Myocyte (in vitro differentiated cells): ENCODE measurements at regions not wholly inside any gene's neighbourhood (a gene's known extent, or its start where the extent isn't known, plus 50 kb on each side); places are given as distances from the start of the nearest gene placed in this dataset.
A peak's percentile ranks its signal among the peaks of the same experiment; 100 is the strongest.

Source experiments
- DNase-seq: peaks from one replicate; pipeline ENCODE4 v3.0.0-alpha.2; 2012; ENCODE audit warnings: low read depth

- no peak for DNase-seq
Observed at GRCh38 chr3:17949101-17949500, 206.7 kb upstream of the TBC1D5 start.

- DNase-seq = no peak
Observed at GRCh38 chr3:17947833-17948232, 205.4 kb upstream of the TBC1D5 start.

- no peak for DNase-seq
Observed at GRCh38 chr3:17946619-17947018, 204.2 kb upstream of the TBC1D5 start.

- peak; percentile 38 for DNase-seq
Observed at GRCh38 chr3:17945799-17946399, 203.5 kb upstream of the TBC1D5 start.

- no peak for DNase-seq
Observed at GRCh38 chr3:17945018-17945798, 202.8 kb upstream of the TBC1D5 start.

GRCh38 chr3:17942856-17943255 lies 200.4 kb upstream of the TBC1D5 start:
- DNase-seq = no peak

GRCh38 chr3:17941766-17942165 lies 199.3 kb upstream of the TBC1D5 start:
- DNase-seq = no peak

- DNase-seq = no peak
Observed at GRCh38 chr3:17941152-17941551, 198.7 kb upstream of the TBC1D5 start.

GRCh38 chr3:17939157-17939556 lies 196.7 kb upstream of the TBC1D5 start:
- no peak for DNase-seq

- DNase-seq = peak; percentile 13
Observed at GRCh38 chr3:17938313-17938712, 195.9 kb upstream of the TBC1D5 start.

GRCh38 chr3:17936736-17937480 lies 194.5 kb upstream of the TBC1D5 start:
- no peak for DNase-seq

- no peak for DNase-seq
Observed at GRCh38 chr3:17935222-17935621, 192.8 kb upstream of the TBC1D5 start.

- DNase-seq = no peak
Observed at GRCh38 chr3:17932136-17932771, 189.8 kb upstream of the TBC1D5 start.

- DNase-seq = no peak
Observed at GRCh38 chr3:17931131-17931530, 188.7 kb upstream of the TBC1D5 start.

- DNase-seq = no peak
Observed at GRCh38 chr3:17928502-17929145, 186.2 kb upstream of the TBC1D5 start.

GRCh38 chr3:17927036-17927435 lies 184.6 kb upstream of the TBC1D5 start:
- no peak for DNase-seq

GRCh38 chr3:17915341-17915740 lies 172.9 kb upstream of the TBC1D5 start:
- no peak for DNase-seq

- DNase-seq = no peak
Observed at GRCh38 chr3:17913359-17913758, 170.9 kb upstream of the TBC1D5 start.

GRCh38 chr3:17911986-17912760 lies 169.7 kb upstream of the TBC1D5 start:
- DNase-seq = no peak

- no peak for DNase-seq
Observed at GRCh38 chr3:17910922-17911321, 168.5 kb upstream of the TBC1D5 start.

GRCh38 chr3:17909714-17910113 lies 167.3 kb upstream of the TBC1D5 start:
- DNase-seq = no peak
